ENCODE measurements at regions not wholly inside any gene's neighbourhood (a gene's known extent, or its start where the extent isn't known, plus 50 kb on each side); places are given as distances from the start of the nearest gene placed in this dataset.

DNA sequence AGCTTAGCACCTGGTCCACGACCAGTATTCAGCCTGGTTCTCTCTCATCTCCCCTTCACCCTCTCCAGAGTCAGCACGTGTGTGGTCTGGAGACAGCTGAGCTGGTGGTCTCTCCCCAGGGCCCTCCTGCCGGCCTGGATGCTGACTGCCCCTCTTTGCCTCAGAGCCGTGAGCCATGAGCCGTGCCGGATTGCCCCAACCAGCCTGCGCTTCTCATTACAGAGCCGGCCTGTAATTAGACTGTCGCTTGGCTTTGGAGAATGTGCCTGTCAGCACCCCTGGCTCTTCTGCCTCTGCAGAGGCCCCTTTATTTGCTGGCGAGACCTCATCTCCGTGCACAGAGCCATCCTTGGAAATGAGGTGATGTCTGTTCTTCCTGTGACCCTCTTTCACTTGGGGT is 118.7 kb upstream of the BOD1 start:
- Histone ChIP-seq H3K27ac (no peak overlapping the region), H3K4me1 (no peaks in the 10 kb centered on the region), H3K9me3 (no peaks in the 10 kb centered on the region), H3K36me3 (replicated peaks in 1 of 2; ENCODE audit: insufficient read depth in 1 of 2, low read depth in 2 of 2) (no peaks in the 10 kb centered on the region), H3K27me3 (no peaks in the 10 kb centered on the region), H3K4me3 (no peak overlapping the region)
- TF ChIP-seq POLR2A (IDR thresholded peaks at IDR 0.05) = no peak
- TF ChIP-seq, protein P1, sequence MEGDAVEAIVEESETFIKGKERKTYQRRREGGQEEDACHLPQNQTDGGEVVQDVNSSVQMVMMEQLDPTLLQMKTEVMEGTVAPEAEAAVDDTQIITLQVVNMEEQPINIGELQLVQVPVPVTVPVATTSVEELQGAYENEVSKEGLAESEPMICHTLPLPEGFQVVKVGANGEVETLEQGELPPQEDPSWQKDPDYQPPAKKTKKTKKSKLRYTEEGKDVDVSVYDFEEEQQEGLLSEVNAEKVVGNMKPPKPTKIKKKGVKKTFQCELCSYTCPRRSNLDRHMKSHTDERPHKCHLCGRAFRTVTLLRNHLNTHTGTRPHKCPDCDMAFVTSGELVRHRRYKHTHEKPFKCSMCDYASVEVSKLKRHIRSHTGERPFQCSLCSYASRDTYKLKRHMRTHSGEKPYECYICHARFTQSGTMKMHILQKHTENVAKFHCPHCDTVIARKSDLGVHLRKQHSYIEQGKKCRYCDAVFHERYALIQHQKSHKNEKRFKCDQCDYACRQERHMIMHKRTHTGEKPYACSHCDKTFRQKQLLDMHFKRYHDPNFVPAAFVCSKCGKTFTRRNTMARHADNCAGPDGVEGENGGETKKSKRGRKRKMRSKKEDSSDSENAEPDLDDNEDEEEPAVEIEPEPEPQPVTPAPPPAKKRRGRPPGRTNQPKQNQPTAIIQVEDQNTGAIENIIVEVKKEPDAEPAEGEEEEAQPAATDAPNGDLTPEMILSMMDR (IDR thresholded peaks at IDR 0.05) = no peak
- 77 to 86% methylated on average over 11 of the region's 11 CpGs for WGBS, 2 donors
- DNase-seq (no peak), ATAC-seq (no peak)
- intact Hi-C loops (cut with DNase I) = no loop called here

DNA sequence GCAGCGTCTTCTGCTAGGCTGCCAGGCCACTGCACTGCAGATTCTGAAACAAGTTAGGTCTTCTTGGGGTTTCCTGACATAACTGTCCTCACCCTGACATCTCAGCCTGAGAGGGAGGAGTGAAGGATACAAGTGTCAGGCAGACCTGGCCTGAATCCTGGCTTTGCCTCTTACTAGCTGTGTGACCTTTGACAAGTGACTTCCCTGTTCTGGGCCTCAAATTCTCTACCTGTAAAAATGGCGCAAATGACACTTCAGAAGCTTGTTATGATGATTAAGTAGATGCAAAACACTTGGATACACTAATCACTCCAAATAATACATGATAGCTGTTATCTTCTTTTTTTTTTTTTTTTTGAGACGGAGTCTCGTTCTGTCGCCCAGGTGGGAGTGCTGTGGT is 119.2 kb upstream of the BOD1 start:
- DNase-seq = no peak
- no peak overlapping the region for H3K4me3 ChIP-seq
- intact Hi-C loops (cut with DNase I) = no loop called here
- H3K27me3 ChIP-seq = no peaks in the 10 kb centered on the region
- no peaks in the 10 kb centered on the region for H3K36me3 ChIP-seq (replicated peaks in 1 of 2; ENCODE audit: insufficient read depth in 1 of 2, low read depth in 2 of 2)
- no peak overlapping the region for H3K27ac ChIP-seq
- no peaks in the 10 kb centered on the region for H3K4me1 ChIP-seq
- TF ChIP-seq, protein P1 (IDR thresholded peaks at IDR 0.05) = no peak
- no peak for TF ChIP-seq POLR2A (IDR thresholded peaks at IDR 0.05)
- ATAC-seq = no peak
- no peaks in the 10 kb centered on the region for H3K9me3 ChIP-seq
- 89 to 92% methylated on average over 5 of the region's 5 CpGs for WGBS, 2 donors

DNA sequence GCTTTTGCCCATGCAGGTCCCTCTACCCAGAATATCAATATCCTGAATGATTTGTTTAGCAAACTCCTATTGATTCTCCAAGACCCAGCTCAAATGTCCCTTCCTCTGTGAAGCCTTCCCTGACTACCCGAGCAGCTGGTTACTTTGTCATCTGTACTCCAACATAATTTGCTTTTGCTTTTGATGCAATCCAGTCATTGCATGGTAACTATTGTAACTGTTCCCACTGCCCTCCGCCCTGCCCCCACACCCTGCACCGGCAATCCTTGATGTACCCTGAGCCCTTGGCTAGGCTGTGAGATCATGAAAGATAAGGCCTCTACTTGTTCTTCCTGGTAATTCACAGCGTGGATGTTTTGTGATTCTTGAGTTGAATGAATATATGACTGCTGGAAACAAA is 119.9 kb upstream of the BOD1 start:
- no peak for DNase-seq
- Histone ChIP-seq H3K27ac (no peak overlapping the region), H3K36me3 (replicated peaks in 1 of 2; ENCODE audit: insufficient read depth in 1 of 2, low read depth in 2 of 2) (no peaks in the 10 kb centered on the region), H3K9me3 (no peaks in the 10 kb centered on the region), H3K4me1 (no peaks in the 10 kb centered on the region), H3K4me3 (no peak overlapping the region), H3K27me3 (no peaks in the 10 kb centered on the region)
- WGBS, 2 donors = 59 to 70% methylated on average over 4 of the region's 4 CpGs
- intact Hi-C loops (cut with DNase I) = no loop called here
- ATAC-seq = no peak
- TF ChIP-seq POLR2A (IDR thresholded peaks at IDR 0.05) = no peak
- TF ChIP-seq, protein P1 (IDR thresholded peaks at IDR 0.05) = no peak

DNA sequence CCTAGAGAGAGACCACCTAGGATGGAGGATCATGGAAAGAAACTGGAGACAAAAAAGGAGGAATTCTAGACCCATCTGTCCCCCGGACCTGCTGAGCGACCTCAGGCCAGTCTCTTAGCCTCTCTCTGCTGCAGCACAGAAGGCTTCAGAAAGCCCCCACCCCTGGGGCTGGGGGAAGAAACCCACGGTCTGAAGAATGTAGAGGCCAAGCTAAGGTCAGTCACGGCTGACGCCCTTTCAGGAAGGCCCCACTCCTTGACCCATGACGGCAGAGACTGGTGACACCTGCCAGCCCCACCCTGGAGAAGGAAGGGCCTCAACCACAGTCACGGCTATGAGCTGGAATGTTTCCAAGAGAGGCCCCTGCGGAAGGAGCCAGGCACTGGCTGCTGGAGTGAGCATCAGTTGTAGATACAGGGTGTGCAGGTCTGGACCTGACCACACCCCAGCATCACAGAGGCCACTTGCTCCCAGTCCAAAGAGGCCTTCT is 120.5 kb upstream of the BOD1 start:
- ATAC-seq (no peak), DNase-seq (no peak)
- Histone ChIP-seq H3K4me3 (no peak overlapping the region), H3K36me3 (replicated peaks in 1 of 2; ENCODE audit: insufficient read depth in 1 of 2, low read depth in 2 of 2) (no peaks in the 10 kb centered on the region), H3K27me3 (no peaks in the 10 kb centered on the region), H3K9me3 (no peaks in the 10 kb centered on the region), H3K27ac (no peak overlapping the region), H3K4me1 (no peaks in the 10 kb centered on the region)
- intact Hi-C loops (cut with DNase I) = no loop called here
- no peak for TF ChIP-seq POLR2A (IDR thresholded peaks at IDR 0.05)
- TF ChIP-seq, protein P1 (IDR thresholded peaks at IDR 0.05) = no peak
- 73 to 84% methylated on average over 5 to 8 of the region's 8 CpGs for WGBS, 2 donors

DNA sequence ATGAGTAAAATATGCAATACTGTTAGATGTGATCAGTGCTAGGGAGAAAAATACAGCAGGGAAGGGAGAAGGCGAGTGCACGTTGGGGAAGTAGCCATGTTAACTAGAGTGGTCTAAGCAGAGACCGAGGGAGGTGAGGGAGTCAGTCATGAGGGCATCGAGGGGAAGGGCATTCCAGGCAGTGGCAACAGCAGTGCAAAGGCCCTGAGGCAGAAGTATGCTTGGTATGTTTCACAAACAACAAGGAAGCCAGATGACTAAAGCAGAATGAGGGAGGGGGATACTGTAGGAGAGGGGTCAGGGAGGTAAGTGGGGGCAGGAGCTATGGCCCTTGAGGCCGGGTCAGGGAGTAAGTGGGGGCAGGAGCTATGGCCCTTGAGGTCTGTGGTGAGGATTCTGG is 123.3 kb upstream of the BOD1 start:
- Histone ChIP-seq H3K27ac (no peak overlapping the region), H3K4me1 (no peaks in the 10 kb centered on the region), H3K27me3 (no peaks in the 10 kb centered on the region), H3K4me3 (no peak overlapping the region), H3K36me3 (replicated peaks in 1 of 2; ENCODE audit: insufficient read depth in 1 of 2, low read depth in 2 of 2) (no peaks in the 10 kb centered on the region), H3K9me3 (no peaks in the 10 kb centered on the region)
- WGBS, 2 donors = 80 to 91% methylated on average over 5 of the region's 5 CpGs
- no peak for DNase-seq
- TF ChIP-seq, protein P1 (IDR thresholded peaks at IDR 0.05) = no peak
- no peak for TF ChIP-seq POLR2A (IDR thresholded peaks at IDR 0.05)
- no peak for ATAC-seq
- intact Hi-C loops (cut with DNase I) = no loop called here

Measured in body of pancreas (tissue), 4 donors.